GM18870 (cell line): ENCODE measurements at regions not wholly inside any gene's neighbourhood (a gene's known extent, or its start where the extent isn't known, plus 50 kb on each side); places are given as distances from the start of the nearest gene placed in this dataset.
"Not testable (repeated sequence)": the region's sequence is repeated elsewhere in the genome, so short reads cannot be mapped to it uniquely, and the experiment has no call there.

Experiments
- ATAC-seq: cut with Tn5 transposase; IDR thresholded peaks from one replicate; pipeline ENCODE4 v1.9.1; 2021; ENCODE audit warnings: moderate library complexity; ENCODE audit not compliant: unreplicated experiment

DNA sequence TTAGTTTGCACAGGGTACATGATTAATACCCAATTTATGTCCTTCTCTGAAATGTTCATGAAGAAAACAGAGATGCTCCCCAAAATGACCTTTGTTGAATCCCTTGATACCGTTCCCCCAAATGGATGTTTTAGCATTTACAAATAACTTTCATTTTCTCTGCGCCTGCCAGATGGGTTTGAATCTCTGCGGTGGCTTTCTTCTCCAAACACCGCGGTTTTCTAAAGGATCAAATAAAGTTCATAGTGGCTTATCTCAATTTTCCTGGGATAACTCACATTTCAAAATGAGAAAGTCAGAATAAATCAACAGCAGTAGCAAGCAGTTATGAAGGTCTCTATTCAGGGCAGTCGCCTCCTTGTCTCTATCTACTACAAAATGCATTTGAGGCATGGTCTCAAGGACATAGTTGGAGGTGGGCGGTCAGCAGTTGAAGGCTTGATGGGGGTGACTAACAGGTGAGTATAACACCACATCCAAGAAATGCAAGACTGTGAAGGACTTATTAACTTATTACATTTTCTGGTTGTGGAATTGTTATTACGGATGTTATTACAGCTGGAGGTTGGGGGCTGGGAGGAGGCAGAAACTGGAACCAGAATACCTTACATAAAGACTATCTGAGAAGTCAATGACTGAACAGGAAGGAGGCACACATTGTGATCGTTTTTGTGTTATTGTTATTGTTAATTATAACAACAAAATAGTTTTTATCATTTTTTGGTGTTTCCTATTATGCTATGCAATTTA, 1513.3 kb downstream of the FAM181B start:
- ATAC-seq = no peak

GRCh38 chr11:81219661-81220060, 1514.0 kb downstream of the FAM181B start:
- ATAC-seq = no peak

DNA sequence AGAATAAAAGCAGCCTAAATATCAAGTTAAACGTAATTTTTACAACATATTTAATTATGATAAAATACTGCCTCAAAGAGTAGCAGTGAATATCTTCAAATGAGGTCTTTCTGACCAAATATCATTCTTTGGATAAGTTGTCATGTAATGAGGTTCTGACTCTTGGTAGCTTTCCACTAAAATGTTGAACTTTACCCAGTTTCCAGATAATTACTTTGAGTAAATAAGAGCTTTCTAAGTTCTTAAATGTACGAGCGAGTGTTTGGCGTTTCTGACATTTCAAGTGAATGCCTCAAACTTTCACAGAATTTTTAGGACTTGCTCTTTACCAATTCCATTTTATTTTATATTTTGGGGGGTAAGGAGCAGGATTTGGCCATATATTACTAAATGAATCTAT, 1515.2 kb downstream of the FAM181B start:
- ATAC-seq = no peak

GRCh38 chr11:81211050-81211449, 1522.6 kb downstream of the FAM181B start:
- no peak for ATAC-seq

DNA sequence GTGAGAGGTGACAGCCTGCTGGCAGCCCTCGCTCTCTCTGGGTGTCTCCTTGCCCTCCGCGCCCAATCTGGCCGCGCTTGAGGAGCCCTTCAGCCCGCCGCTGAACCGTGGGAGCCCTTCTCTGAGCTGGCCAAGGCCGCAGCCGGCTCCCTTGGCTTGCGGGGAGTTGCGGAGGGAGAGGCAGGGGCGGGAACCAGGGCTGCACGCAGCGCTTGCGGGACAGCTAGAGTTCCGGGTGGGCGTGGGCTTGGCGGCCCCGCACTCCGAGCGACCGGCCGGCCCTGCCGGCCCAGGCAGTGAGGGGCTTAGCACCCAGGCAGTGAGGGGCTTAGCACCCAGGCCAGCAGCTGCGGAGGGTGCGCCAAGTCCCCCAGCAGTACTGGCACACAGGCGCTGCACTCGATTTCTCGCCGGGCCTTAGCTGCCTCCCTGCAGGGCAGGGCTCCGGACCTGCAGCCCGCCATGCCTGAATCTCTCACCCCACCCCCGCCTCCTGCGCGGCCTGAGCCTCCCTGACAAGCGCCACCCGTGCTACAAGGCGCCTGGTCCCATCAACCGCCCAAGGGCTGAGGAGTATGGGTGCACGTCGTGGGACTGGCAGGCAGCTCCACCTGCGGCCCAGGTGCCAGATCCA, 1526.1 kb downstream of the FAM181B start:
- no peak for ATAC-seq

DNA sequence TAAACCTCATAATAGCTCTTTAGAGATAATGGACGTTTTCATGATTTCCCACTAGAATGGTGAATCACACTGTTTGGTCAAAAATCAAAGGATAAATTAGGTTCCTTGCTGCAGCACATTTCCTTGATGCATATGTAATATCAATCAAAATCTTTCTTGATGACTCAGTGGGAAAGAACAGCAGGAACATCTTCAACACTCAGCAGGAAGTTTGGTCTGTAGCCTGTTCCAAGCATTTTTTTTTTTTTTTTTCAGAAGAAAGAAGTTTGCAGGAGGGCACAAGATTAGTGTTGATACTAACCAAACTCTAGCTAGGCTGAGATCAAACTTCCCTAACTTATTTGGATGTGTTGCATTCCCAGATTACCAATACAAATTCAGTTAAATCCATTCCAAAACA, 1529.8 kb downstream of the FAM181B start:
- no peak for ATAC-seq

DNA sequence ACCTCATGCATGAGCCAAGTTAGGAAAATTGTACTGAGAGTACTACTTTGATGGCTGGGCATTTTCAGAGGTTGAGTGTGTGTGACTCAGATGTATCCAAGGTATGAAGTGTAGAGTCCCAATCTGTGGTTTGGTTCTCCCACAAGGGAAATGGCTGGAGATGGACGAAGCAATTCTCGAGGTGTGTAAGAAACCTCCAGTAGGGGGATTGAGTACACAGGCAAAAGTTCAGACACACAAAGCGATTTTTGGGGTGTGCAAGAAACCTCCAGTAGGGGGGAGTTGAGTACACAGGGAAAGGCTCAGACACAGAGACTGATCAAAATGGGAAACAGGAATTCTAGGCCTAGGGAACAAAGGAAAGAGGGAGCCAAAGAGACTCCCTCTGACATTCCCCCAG, 1536.3 kb downstream of the FAM181B start:
- ATAC-seq = no peak

- ATAC-seq = no peak
Observed at GRCh38 chr11:81192516-81192915, 1541.1 kb downstream of the FAM181B start.

- no peak for ATAC-seq
Observed at GRCh38 chr11:81190546-81190945, 1543.1 kb downstream of the FAM181B start.

DNA sequence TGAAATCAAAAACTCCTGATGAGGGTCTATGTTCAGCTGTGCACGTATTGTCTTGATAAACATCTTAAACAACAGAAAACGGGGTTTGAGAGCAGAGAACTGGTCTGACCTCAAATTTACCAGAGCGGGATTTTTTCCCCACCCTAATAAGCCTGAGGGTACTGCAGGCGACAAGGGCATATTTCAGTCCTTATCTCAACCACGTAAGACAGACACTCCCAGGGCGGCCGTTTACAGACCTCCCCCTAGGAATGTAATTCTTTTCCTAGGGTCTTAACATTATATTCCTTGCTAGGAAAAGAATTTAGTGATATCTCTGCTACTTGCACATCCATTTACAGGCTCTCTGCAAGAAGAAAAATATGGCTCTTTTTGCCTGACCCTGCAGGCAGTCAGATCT, 1546.6 kb downstream of the FAM181B start:
- not testable (repeated sequence) for ATAC-seq

DNA sequence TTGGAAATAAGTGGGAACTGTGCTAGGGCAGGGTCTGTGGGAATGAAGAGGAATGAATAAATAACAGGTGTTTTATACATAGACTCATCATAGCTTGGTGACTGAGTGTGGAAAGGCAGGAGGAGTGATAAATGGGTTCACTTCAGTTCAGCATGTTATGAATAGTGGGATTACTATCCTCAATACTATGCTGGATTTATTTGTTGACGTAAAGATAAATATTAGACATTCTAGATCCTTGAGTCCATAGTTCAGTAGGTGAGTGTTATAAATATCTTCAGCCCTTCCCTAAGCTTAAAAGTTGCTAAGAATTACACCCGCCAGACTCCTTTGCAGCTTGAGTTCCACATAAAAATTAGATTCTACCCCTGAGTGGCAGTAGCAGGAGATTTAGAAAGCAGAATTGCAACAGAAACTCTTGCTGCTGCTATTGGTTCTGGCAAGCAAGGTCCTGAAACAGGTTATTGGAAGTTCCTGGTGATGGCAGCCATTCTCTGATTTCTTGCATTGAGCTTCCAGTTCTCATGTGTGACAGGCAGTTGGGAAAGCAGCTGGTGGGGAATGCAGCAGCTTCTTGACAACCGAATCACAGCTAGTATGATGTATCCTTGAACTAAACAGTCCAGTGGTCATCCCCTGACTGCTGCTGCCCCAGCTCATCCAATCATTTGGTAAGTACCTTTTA, 1558.9 kb downstream of the FAM181B start:
- ATAC-seq = no peak

- no peak for ATAC-seq
Observed at GRCh38 chr11:81165164-81165563, 1568.5 kb downstream of the FAM181B start.

DNA sequence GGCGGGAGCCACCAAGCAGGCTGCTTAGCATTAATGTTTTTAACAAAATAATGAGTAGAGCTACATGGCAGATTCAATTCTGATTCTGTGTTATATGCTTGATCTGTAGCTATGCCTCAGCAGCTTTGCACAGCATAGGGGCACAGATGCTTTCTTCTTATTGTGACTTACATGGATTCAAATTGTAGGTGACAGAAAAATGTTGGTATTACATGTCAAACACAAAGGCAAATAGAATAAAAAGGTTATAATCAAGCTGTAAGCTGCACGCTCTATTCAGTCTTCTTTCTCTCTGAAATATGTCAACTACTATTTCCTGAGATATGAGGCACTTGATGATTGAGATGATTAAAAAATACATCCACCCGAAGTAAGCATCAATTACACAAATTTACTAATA, 1573.8 kb downstream of the FAM181B start:
- ATAC-seq = no peak

DNA sequence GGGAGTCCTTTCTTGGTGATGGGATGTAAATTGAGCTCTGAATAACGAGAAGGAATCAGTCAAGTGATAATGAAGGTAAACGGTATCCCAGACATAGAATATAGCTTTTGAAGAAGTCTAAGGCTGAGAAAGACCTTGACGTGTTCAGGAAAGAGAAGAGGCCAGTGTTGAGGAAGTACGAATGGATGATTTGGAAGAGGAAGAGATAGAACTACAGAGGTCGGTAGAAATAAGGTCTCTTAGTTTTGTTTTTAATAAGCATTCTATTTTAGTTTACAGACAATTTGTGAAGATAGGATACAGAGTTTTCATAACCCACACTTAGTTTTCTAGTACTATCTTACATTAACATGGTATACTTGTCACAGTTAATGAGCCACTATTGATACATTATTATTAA, 1598.1 kb downstream of the FAM181B start:
- peak; percentile 54 for ATAC-seq

DNA sequence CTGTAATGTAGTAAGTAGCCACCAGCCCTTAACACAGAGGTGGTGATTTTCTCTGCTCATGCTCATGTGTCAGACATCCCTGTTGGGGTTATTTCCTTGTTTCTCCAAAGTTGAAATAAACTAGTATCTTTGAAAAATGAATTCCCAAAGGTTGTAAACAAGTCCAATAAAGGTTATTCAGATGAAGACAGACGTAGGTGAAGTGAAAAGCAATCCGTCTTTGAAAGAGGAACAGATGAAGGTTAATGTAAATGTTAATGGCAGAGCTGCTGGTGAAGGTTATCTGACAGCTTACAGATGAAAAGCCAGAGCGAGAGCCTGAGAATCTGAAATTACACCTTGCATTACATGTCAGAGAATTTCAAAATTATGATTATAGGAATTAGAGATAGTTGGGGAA, 1604.0 kb downstream of the FAM181B start:
- ATAC-seq = no peak

DNA sequence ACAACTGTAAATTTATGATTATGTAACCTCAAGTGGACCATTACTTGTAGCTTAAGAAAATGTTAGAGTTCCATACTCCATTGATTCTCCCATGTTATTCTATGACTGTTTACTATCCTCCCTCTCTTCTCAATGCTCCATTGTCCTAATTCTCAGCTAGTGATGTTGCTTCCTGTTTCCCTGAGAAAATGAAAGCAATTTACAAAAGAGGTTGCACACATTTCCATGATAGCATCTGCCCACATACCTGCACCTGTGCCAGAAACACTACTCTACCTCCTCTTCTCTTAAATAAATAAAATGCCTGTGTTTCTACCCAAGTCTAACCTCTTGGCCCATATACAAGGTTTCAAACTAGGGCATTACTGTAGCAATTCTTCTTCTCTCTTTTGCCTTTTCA, 1620.9 kb downstream of the FAM181B start:
- ATAC-seq = no peak

DNA sequence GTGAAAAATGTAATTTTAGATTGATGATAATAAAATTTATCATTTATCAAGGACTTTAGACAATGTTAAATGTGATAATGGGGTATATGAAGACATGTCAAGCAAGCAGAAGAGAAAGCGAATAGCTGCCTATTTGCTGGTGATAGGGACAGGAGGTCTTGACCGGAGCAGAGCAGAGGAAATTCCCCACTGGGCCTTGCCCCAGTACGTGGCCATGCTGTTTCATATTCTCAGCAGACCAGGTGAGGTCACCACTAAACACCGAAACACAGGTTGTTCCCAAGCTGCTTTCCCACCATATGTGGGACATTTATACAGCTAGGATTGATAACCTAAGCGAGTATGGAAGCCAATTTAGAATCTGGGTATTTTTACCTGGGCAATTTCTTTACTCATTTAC, 1629.6 kb downstream of the FAM181B start:
- no peak for ATAC-seq

DNA sequence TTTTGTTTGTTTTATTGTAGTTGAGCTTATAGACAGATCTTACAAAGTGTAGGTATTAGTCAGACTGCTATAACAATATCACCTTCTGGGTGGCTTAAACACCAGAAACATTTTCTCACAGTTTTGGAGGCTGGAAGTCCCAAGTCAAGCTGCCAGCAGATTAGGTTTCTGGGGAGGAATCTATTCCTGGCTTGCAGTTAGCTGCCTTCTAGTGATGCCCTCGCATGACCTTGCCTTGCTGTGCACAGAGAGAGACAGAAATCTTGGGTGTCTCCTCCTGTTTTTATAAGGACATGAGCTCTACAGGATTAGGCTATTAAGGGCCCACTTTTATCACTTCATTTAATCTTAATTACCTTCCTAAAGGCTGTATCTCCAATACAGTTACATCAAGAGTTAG, 1635.2 kb downstream of the FAM181B start:
- ATAC-seq = no peak

- no peak for ATAC-seq
Observed at GRCh38 chr11:81092522-81092921, 1641.1 kb downstream of the FAM181B start.

DNA sequence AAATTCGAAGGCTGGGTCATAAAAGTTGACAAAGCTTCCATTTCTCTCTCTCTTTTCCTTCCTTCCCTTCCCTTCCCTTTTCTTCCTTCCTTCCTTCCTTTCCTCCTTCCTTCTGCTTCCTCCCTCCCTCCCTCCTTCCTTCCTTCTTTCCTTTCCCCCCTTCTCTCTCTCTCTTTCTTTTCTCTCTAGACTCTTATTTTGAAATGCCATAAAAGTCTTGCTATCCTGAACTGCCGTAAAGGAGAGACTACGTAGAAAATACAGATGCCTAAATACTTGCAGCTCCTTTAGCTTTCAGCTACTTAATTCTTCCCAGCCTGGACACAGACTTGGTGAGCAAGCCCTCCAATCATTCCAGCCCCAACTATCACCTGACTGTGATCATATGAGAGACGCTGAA, 1644.4 kb downstream of the FAM181B start:
- ATAC-seq = no peak

GRCh38 chr11:81080476-81080875, 1639.6 kb upstream of the TENM4 start:
- ATAC-seq = no peak

DNA sequence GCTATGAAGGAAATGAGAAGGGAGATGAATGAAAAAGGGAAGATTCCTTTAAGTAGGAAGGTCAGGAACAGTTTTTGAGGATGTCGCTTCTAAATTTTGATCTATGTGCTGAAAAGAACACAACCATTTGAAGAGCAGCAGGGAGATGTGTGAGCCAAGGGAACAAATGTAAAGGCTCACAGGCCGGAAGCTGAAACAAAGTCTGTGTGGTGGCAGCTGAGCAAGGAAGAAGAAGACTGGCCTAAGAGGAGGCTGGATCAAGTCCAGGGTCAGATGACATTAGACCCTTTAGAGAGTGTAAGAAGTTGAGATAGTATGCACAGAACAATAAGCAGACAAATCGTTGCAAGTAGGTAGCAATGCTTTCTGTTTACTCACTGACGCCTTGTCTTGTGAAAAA, 1631.4 kb upstream of the TENM4 start:
- no peak for ATAC-seq
